Non-pigmented ciliary epithelial cell (primary cell): ENCODE measurements at regions not wholly inside any gene's neighbourhood (a gene's known extent, or its start where the extent isn't known, plus 50 kb on each side); places are given as distances from the start of the nearest gene placed in this dataset.
"Not testable (repeated sequence)": the region's sequence is repeated elsewhere in the genome, so short reads cannot be mapped to it uniquely, and the experiment has no call there.

Experiments
- DNase-seq: peaks from one replicate; pipeline ENCODE4 v3.0.0-alpha.2; 2010; ENCODE audit warnings: low read depth

DNA sequence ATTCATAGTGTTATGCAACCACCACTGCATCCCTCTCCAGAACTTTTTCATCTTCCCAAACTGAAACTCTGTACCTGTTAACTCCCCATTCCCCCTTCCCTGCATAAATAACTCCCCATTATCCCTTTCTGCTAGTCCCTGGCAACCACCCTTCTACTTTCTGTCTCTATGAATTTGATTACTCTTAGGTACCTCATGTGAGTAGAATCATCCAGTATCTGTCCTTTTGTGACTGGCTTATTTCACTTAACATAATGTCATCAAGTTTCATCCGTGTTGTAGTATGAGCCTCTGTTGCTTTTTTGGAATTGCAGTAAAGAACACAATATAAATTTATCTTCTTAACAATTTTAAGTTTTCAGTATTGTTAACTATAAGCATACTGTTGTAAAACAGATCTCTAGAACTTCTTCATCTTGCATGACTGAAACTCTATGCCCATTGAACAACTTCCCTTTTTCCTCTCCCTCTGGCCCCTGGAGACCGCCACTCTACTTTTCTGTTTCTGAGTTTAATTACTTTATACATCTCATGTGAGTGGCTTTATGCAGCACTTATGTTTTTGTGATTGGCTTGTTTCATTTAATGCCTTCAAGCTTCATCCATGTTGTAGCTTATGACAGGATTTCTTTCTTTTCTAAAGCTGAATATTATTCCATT lies 87.3 kb upstream of the ABCC4 start:
- DNase-seq, result no peak

DNA sequence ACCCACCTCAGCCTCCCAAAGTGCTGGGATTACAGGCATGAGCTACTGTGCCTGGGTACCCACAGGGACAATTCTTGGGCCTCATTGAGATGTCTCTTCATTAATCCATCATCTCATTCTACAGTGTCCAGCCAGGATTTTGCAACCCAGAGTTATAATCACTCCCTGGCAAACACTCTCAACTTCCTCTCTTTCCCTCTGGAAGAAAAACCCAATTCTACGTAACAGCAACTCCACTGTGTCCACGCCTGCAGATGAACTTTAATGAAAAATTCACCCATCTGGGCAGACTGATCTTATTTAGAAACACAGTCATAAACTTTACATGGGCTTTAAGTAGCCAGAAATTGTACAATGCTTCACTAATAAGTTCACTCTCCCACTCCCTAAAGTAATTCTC lies 90.1 kb upstream of the ABCC4 start:
- no peak for DNase-seq

DNA sequence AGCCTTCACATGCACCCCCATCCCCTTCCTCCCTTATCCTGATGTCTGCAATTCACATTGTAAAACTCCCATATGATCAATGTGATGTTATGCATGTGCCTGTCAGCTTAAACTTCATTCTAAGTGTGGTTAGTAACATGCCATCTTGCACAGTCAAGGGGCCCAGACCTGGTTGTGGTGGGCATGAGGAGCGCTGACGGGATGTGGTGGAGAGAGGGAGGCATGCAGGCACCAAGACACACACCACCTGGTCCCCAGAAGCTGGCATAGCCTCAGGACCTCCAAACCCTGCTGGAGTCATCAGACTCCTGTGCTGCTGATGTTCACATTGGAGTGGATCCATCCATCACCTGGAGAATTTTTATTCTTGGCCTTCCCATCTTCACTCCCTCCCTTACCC lies 90.5 kb upstream of the ABCC4 start:
- no peak for DNase-seq

DNA sequence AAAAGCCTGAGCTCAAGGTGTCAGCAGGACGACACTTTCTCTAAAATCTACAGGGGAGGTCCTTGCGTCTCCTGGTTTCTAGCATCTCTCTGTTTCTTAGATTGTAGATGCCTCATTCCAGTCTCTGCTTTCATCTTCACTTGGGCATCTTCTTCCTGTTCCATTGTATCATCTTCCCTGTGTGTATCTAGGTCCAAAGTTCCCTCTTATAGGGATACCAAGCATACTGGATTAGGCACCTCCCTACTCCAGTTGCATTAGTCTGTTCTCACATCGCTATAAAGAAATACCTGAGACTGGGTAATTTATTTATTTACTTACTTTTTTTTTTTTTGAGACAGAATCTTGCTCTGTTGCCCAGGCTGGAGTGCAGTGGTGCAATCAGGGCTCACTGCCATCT lies 91.3 kb upstream of the ABCC4 start:
- DNase-seq, result no peak

DNA sequence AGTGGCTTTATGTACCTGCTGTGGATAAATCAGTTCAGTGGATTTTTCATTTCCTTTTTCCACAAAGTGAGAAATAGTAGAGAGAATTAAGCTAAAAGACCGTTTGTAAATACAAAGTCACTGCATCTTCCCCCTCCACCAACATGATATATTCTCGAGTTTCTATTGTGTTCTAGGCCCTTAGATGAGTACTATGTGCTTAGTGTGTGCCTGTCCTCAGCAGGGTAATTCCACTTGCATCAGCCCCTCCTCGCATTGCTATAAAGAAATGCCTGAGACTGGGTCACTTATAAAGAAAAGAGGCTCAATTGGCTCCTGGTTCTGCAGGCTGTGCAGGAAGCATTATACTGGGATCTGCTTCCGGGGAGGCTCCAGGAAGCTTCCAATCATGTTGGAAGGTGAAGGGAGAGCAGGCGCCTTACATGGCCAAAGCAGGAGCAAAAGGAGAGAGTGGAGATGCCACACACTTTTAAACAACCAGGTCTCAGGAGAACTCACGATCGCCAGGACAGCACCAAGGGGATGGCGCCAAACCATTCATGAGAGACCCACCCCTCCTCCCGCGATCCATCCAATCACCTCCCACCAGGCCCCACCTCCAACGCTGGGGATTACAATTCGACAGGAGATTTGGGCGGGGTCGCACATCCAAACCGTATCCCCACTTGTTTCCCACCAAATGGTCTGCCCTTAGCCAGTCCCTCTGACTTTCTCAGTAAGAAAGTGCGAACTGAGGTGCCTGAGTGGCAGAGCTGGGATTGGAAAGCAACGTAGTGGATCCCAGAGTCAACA lies 102.3 kb upstream of the ABCC4 start:
- DNase-seq, result no peak

DNA sequence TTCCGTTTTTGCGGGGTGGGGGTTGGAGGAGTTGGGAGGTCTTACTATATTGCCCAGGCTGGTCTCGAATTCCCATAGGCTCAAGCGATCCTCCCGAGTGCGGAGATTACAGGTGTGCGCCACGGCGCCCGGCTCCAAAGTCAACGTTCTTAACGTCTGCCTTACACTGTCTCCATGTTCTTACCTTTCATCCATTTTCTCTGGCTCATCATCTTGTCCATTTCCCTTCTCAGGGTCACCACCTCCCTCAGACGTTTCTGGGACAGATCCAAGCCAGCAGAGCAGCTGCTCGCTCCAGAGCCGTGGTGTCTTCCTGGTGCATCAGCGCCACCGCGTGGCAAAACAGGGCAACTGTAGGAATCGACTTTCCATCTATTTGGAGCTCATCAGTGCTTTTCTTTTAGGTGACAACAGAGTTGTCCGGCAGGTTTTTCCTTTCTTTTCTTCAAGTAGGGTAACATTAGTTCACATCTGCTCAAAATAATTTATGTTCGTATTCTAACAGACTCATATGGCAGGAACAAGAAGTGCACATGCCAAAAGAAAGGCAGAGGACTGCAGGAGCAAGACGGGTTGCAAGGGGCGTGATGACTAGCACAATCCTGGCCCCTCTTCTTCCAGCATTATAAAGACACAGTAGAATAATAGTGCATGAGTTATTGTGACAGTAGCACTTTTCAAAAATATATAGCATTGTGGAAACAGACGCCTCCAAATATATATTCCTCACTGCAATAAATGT lies 103.1 kb upstream of the ABCC4 start:
- DNase-seq, result peak; percentile 30

DNA sequence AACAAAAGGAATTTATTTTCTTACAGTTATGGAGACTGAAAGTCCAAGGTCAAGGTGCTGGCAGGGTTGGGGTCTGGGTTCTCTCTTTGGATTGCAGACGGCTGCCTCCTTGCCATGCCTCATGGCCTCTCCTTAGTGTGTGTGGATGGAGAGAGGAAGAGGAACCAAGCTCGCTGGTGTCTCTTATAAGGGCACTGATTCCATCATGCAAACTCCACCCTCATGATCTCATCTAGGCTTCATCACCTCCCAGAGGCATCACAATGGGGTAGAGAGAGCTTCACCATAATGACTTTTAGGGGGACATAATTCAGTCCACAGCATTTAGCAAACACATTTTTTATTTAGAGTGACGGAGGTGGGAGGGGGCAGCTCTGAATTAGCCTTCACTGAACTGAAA lies 104.9 kb upstream of the ABCC4 start:
- no peak for DNase-seq

DNA sequence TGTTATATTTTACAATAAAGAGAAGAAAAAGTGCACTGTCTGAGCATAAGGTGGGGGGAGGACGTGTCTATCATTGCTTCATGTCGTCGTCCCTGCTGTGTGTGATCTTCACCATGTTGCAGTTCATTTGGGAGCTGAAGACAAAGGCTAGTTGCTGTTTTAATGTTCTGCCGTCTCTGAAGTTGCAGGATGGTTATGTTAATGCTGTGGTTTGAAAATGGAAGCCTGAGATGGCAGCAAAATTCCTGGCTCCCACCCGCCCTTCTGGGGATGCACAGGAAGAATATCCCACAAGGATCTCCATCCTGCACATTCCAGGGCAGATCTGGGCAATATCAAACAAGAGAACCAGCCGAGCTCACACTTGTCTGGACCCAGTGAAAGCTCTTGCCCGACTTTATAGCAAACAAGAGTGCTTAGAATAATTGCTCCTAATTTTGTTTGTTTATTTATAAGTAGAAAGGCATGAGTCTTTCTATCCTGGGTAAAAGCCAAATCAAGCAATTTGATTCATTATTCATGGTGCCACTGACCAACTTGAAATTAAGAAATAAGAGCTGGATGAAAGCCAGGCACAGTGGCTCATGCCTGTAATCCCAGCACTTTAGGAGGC lies 110.3 kb upstream of the ABCC4 start:
- no peak for DNase-seq

DNA sequence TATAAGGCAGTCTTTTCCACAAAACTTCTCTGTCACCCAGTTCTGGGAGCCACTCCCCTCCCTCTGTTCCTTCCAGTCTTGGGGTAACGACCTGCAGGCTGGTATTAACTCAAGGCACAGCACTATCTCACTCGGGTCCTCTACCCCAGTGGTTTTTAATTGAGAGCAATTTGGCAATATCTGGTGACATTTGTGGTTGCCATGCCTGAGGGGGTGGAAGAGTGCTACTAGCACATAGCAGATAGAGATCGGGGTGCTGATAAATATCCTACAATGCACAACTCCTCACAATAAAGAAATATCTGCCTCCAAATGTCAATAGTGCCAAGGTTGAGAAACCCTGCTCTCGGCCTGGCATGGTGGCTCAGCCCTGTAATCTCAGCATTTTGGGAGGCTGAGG lies 117.7 kb upstream of the ABCC4 start:
- no peak for DNase-seq

DNA sequence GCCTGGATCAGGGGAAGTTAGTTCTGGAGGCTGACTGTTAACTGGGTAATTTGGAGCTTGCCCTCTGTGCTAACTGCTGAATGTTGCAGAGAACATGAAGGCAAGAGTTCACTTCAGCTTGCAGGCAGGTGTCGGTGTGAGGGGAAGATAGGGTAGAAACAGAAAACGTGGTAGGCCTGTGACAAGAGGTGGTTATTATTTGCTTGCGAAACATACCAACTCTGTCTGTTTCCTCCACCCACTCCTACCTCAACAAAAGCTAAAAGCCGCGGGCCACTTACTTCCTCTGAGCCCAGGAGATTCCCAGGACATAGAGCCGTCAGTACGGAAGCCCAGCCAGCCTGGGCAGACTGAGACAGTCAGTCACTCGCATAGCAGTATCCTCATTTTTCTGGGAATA lies 119.2 kb upstream of the ABCC4 start:
- no peak for DNase-seq

DNA sequence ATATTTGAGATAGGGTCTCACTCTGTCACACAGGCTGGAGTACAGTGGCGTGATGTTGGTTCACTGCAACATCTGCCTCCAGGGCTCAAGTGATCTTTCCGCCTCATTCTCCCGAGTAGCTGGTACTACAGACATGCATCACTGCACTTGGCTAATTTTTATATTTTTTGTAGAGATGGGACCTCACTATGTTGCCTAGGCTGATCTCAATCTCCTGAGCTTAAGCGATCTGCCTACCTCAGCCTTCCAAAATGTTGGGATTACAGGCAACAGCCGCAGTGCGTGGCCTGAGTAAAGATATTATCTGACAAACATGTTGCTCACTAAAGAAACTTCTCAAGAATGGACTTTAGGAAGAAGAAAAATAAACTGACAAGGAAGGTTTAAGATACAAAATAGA lies 125.4 kb upstream of the ABCC4 start:
- no peak for DNase-seq

DNA sequence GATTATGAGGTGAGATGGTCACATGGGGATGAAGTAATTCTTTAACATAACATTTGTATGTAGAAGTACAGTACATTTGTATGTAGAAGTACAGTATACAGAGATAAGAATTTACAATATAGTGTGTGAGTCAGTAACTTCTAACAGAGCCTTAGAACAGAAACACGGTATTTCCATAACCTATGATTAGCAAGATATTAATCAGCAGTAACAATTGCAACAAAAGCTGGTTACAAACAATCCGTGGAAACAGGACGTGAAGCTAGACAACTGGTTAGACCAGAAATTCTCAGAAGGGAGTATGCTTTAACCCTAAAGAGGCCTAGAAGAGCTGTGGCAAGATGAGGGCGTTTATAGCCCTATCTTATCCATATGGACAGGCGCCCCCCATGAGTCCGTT lies 122.0 kb upstream of the CLDN10 start:
- not testable (repeated sequence) for DNase-seq

DNA sequence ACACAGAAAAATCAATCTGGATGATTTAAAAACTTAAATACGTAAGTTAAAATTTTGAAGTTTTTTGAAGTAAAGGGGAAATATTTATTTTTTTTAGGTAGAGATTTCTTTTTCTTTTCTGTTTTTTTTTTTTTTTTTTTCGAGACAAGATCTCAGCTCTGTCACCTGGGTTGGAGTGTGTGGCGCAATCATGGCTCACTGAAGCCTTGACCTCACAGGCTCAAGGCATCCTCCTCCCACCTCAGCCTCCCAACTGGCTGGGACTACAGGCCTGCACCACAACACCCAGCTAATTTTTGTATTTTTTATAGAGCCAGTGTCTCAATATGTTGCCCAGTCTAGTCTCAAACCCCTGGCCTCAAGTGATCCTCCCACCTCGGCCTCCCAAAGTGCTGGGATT lies 120.4 kb upstream of the CLDN10 start:
- no peak for DNase-seq

DNA sequence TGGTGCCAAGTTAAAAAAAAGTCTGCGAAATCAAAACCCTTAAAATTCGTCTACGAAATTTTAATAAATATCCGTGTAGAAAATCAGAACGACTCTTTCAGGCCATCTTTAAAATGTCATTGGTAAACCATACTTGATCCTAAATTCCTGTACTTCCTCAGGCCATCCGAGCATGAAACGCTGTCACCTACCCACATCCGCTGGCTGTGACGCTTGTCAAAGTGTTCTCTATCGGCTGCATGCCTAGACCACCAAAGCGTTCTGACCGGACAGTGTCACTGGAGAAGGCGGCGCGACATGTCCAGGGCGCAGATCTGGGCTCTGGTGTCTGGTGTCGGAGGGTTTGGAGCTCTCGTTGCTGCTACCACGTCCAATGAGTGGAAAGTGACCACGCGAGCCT lies 119.0 kb upstream of the CLDN10 start:
- DNase-seq, result no peak

DNA sequence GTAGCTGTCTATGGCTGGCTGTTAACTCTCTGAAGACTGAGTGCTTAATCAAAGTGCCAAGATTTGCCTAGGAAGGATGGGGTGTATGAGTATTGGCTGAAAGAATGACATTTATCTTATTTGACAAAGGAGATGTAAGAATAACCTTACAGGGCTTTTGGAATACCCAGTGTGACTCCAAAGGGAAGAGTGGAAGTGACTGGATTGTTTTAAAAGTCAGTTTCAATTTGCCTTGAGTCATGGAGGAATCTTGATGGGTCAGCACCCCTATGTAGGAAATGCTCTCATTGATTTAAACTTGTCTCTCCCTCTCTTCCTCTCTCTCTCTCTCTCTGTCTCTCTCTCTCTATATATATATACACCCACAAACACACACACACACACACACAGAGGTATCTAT lies 118.4 kb upstream of the CLDN10 start:
- no peak for DNase-seq

DNA sequence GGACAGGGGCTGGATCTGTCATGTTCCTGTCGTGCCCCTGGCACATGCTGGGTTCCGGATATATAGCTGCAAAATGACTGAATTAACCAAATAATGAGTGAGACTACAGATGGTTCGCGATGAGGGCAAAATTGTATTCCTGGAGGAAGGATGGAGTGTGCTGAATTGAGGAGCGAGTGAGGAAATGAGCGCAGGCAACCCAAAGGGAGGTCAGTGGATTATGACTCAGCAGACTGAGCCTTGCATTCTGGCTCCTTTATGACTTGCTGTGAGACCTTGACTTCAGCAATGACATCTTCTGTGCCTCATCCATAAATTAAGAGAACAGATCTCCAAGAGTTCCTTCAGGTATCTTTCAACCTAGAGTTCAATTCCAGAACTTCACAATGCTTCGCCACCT lies 115.0 kb upstream of the CLDN10 start:
- DNase-seq, result no peak

DNA sequence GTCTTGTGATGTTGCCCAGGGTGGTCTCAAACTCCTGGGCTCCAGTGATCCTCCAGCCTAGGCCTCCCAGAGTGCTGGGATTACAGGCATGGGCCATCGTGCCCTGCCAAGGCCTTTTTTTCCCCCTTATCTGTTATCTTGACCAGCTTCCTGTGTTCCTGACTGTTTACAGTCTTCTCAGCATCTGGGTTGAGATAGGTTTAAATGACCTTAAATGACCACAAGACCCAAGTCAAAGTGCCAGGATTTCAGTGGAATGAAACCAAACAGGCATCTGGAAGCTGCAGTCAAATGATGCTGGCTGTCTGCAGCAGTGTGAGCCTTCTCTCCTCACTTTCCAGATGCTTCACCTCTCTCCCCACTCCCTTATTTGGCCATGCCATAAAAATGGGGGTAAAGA lies 114.2 kb upstream of the CLDN10 start:
- DNase-seq, result no peak

DNA sequence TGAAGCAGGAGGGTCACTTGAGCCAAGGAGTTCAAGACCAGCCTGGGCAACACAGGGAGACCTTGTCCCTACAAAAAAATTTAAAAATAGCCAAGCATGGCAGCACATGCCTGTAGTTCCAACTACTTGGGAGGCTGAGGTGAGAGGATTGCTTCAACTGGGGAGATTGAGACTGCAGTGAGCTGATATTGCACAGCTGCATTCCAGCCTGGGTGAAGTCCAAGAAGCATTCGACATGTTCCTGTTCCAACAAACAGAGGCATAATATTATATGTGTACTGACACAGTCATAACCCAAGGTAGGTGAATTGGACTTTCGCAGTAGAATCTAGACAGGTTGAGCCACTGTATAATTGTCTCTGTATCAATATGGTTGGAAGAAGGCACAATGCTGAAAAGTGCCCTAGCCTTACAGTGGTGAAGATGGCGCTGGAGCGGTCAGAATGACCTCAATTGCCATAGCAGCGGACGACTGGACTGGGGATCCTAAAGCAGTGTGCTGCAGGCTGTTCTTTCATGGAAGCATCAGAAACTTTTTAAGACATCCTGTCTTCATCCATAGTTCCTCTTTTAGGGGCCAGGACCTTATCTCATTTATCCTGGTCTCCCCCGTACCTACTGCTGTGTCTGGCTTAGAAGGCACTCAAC lies 112.0 kb upstream of the CLDN10 start:
- no peak for DNase-seq

DNA sequence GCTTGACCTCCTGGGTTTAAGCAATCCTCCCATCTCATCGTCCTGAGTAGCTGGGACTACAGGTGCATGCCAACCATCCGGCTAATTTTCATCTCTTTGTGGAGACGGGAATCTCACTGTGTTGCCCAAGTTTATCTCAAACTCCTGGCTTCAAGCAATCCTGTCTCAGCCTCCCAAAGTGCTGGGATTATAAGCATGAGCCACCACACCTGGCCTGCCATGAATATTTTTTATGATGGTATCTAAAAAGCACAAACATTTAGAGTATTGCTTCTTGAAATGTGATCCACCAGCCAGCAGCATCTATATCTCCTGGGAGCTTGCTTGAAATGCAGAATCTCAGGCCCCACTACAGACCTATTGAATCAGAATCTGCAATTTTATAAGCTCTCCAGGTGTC lies 111.2 kb upstream of the CLDN10 start:
- DNase-seq, result no peak

DNA sequence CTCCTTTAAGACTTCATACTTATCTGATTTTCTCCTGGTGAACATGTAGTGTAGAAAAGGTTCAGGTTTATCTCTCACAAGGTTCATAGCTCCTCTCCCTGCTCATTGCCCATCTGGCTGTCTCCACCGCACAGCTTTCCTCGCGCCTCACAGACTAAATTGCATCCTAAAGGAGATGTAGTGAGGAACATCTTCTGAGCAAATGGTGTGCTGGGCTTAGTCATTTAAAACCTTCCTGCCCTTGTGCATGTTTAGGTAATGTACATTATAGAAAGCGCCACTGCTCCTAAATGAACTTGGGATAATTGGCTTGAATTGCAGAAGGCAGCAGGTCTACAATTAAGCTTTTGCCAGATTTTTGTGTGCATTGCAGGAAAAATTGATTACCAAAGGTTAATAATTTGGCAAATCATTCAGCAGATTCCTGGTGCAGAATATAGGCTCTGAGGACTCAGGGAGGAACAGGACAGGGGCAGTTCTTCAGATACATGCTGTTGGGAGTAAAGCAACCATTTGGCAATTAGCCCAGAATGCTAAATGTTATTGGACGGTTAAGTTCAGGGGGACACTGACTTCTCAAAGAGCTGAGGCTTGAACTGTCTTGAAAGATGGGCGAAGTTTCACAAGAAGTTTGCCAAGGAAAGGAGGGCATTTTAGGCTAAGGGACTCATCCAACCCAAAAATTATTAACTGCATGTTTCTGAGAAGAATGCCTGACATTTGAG lies 108.4 kb upstream of the CLDN10 start:
- DNase-seq, result no peak

DNA sequence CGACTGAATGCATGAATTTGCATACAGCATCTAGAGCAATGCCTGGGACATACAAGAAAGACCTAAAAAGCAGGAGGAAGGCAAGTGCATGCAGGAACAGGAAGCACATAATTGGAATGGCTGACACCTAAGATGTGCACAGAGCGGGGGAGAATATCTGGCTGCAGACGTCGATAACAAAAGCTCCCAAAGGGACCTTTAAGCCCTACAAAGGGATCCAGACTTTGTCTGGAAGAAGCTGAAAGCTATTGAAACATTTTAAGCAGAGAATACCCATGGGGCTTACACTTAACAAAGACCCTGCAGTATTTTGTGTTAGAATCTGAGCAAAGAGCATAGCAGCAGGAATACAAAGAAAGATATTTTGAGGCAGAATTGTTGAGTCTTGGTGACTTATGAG lies 107.4 kb upstream of the CLDN10 start:
- no peak for DNase-seq

DNA sequence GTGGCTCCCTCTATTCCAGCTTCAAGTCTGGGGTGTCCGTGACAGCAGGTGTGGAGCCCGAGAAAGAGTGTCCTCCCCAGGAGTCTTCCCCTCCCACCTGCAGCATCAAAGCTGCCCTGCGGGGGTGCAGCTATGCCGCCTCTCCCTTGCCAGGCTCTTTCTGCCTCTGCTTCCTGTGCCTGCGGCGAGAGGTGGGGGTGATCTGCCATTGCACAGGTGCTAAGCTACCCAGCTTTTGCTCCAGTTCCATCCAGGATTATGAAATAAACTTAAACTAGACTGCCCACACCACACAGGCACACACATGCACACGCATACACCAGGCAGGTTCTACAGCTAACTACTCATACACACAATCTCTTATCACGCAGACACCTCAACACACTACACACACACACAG lies 104.7 kb upstream of the CLDN10 start:
- DNase-seq, result no peak
